HL-60 (cell line): ENCODE measurements at regions not wholly inside any gene's neighbourhood (a gene's known extent, or its start where the extent isn't known, plus 50 kb on each side); places are given as distances from the start of the nearest gene placed in this dataset.

Experiments used
- CTCF ChIP-seq: IDR thresholded peaks from one replicate; pipeline ENCODE4 v1.5.1; 2011; ENCODE audit warnings: low read length, control low read depth, inconsistent platforms; ENCODE audit not compliant: insufficient read depth
- POLR2AphosphoS5 ChIP-seq: IDR thresholded peaks from 2 replicates; pipeline ENCODE4 v1.6.1; 2012; ENCODE audit warnings: low read depth

- no peak for TF ChIP-seq CTCF
- no peak for TF ChIP-seq POLR2AphosphoS5
Measured at GRCh38 chr9:785997-786396, 55.5 kb upstream of the DMRT1 start.
